ENCODE measurements at regions not wholly inside any gene's neighbourhood (a gene's known extent, or its start where the extent isn't known, plus 50 kb on each side); places are given as distances from the start of the nearest gene placed in this dataset.

- TF ChIP-seq EZH2 (IDR thresholded peaks at IDR 0.05; ENCODE audit: insufficient read depth, poor library complexity, severe bottlenecking), result no peak
- no peak for TF ChIP-seq EZH2phosphoT487 (IDR thresholded peaks at IDR 0.05; ENCODE audit: insufficient read depth, low read depth)
Observed at GRCh38 chr15:96117270-96117669, 213.2 kb upstream of the NR2F2 start.

Data from GM23248 (cell line).